ENCODE measurements at regions not wholly inside any gene's neighbourhood (a gene's known extent, or its start where the extent isn't known, plus 50 kb on each side); places are given as distances from the start of the nearest gene placed in this dataset.

DNA sequence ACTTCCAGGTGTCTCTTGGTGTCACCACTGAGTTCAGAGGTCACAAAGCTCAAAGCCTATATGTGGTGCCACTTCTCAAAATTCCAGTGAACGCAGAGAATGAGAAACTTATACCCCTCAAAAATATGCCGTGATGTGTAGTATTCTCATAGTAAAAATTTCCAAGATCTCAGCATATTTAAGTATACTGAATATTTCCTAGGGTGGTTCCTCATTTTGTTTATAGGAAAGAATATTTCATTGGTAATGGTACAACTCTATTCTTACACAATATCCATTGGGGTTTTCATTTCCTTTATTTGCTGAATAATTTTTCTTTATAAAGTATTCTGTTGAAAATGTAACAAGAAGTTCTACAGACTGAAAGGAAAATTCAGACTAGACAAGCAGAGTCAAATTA is 58.9 kb upstream of the ADO start:
- H3K9me2 ChIP-seq (ENCODE audit: insufficient read depth) = no peaks in the 10 kb centered on the region
- no peaks in the 10 kb centered on the region for H3K79me2 ChIP-seq (replicated peaks; ENCODE audit: insufficient read depth)
- no peaks in the 10 kb centered on the region for H3K4me1 ChIP-seq (ENCODE audit: insufficient read depth)
- Mint-ChIP-seq H3K27me3 (ENCODE audit: insufficient read depth, low read depth, poor library complexity) (no peaks in the 10 kb centered on the region), H3K36me3 (ENCODE audit: low read depth) (no peaks in the 10 kb centered on the region), H3K9me3 (no peaks in the 10 kb centered on the region), H3K27ac (no peak overlapping the region), H3K4me1 (peaks cover 7% of the 10 kb centered on the region; the same call in 1 of the 3 replicates), H3K4me3 (no peak overlapping the region)
- no peak overlapping the region for H3K27ac ChIP-seq (ENCODE audit: low read depth)
- H3K4me3 ChIP-seq = no peak overlapping the region
- H3F3A ChIP-seq (replicated peaks; ENCODE audit: low read depth) = no peaks in the 10 kb centered on the region
- H2AFZ ChIP-seq = no peak overlapping the region
- no peak overlapping the region for H3K4me2 ChIP-seq
- no peaks in the 10 kb centered on the region for H4K20me1 ChIP-seq (replicated peaks; ENCODE audit: insufficient read depth)
- H3K36me3 ChIP-seq (ENCODE audit: insufficient read depth) = no peaks in the 10 kb centered on the region
- H3K27me3 ChIP-seq (ENCODE audit: insufficient read depth) = no peaks in the 10 kb centered on the region
- TF ChIP-seq CTCF (conservative IDR thresholded peaks at IDR 0.05; ENCODE audit: low read depth in 2 of 2) = no peak
- TF ChIP-seq, protein P1, sequence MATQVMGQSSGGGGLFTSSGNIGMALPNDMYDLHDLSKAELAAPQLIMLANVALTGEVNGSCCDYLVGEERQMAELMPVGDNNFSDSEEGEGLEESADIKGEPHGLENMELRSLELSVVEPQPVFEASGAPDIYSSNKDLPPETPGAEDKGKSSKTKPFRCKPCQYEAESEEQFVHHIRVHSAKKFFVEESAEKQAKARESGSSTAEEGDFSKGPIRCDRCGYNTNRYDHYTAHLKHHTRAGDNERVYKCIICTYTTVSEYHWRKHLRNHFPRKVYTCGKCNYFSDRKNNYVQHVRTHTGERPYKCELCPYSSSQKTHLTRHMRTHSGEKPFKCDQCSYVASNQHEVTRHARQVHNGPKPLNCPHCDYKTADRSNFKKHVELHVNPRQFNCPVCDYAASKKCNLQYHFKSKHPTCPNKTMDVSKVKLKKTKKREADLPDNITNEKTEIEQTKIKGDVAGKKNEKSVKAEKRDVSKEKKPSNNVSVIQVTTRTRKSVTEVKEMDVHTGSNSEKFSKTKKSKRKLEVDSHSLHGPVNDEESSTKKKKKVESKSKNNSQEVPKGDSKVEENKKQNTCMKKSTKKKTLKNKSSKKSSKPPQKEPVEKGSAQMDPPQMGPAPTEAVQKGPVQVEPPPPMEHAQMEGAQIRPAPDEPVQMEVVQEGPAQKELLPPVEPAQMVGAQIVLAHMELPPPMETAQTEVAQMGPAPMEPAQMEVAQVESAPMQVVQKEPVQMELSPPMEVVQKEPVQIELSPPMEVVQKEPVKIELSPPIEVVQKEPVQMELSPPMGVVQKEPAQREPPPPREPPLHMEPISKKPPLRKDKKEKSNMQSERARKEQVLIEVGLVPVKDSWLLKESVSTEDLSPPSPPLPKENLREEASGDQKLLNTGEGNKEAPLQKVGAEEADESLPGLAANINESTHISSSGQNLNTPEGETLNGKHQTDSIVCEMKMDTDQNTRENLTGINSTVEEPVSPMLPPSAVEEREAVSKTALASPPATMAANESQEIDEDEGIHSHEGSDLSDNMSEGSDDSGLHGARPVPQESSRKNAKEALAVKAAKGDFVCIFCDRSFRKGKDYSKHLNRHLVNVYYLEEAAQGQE (IDR thresholded peaks at IDR 0.05; ENCODE audit: unreplicated experiment) = no peak
- no peak for TF ChIP-seq POLR2AphosphoS5 (IDR thresholded peaks at IDR 0.05; ENCODE audit: low read depth)
- no peak for TF ChIP-seq JUNB (IDR thresholded peaks at IDR 0.05; ENCODE audit: unreplicated experiment)
- no peak for TF ChIP-seq ZNF462 (CRISPR knock-in tag; IDR thresholded peaks at IDR 0.05)
- TF ChIP-seq, protein P2, sequence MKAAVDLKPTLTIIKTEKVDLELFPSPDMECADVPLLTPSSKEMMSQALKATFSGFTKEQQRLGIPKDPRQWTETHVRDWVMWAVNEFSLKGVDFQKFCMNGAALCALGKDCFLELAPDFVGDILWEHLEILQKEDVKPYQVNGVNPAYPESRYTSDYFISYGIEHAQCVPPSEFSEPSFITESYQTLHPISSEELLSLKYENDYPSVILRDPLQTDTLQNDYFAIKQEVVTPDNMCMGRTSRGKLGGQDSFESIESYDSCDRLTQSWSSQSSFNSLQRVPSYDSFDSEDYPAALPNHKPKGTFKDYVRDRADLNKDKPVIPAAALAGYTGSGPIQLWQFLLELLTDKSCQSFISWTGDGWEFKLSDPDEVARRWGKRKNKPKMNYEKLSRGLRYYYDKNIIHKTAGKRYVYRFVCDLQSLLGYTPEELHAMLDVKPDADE (IDR thresholded peaks at IDR 0.05) = no peak
- no peak for TF ChIP-seq ZNF114 (CRISPR knock-in tag; IDR thresholded peaks at IDR 0.05)
- TF ChIP-seq NANOG (IDR thresholded peaks at IDR 0.05; ENCODE audit: borderline replicate concordance) = no peak
- TF ChIP-seq STAT1 (IDR thresholded peaks at IDR 0.05; ENCODE audit: unreplicated experiment) = no peak
- no peak for TF ChIP-seq CREB1 (CRISPR knock-in tag; IDR thresholded peaks at IDR 0.05; ENCODE audit: low read depth)
- TF ChIP-seq EZH2phosphoT487 (IDR thresholded peaks at IDR 0.05; ENCODE audit: unreplicated experiment) = no peak
- TF ChIP-seq EZH2 (IDR thresholded peaks at IDR 0.05; ENCODE audit: low read depth, unreplicated experiment) = no peak
- TF ChIP-seq ZNF331 (CRISPR knock-in tag; IDR thresholded peaks at IDR 0.05; ENCODE audit: low read depth) = no peak
- DNase-seq (ENCODE audit: low spot score) = no peak
- ATAC-seq = no peak
